Sciatic nerve (tissue), 2 donors: ENCODE measurements at regions not wholly inside any gene's neighbourhood (a gene's known extent, or its start where the extent isn't known, plus 50 kb on each side); places are given as distances from the start of the nearest gene placed in this dataset.
A peak's percentile ranks its signal among the peaks of the same experiment; 100 is the strongest.

Experiments used
- ATAC-seq: fragments of 200-7000 bp; cut with Tn5 transposase; one replicate; pipeline ENCODE4 v1.9.1; 2020; ENCODE audit warnings: mild to moderate bottlenecking, moderate library complexity
- DNase-seq: peaks from one replicate; pipeline ENCODE4 v3.0.0-alpha.2; 2020; ENCODE audit warnings: low spot score
- intact Hi-C: fragments of 100-400 bp; cut with DNase I; formaldehyde crosslinking; loops from one replicate; pipeline ENCODE4 v1.14.2; 2022
- donor health status: DM: no; HTN: no; CAD: no.
- donor health status: DM: no; HTN: no; CAD: no.

- ATAC-seq (no peak), DNase-seq (no peak)
- intact Hi-C loops = no loop called here
Measured at GRCh38 chr13:106122234-106122633, 413.2 kb downstream of the EFNB2 start.

GRCh38 chr13:106121173-106121754, 414.2 kb downstream of the EFNB2 start:
- ATAC-seq = no peak
- intact Hi-C loops = no loop called here
- no peak for DNase-seq

- DNase-seq (no peak), ATAC-seq (no peak)
- intact Hi-C loops = no loop called here
Measured at GRCh38 chr13:106118996-106119395, 416.5 kb downstream of the EFNB2 start.

- ATAC-seq (no peak), DNase-seq (no peak)
- intact Hi-C loops = no loop called here
Measured at GRCh38 chr13:106118050-106118449, 417.4 kb downstream of the EFNB2 start.

GRCh38 chr13:106117640-106118039, 417.8 kb downstream of the EFNB2 start:
- ATAC-seq (no peak), DNase-seq (no peak)
- intact Hi-C loops = no loop called here

GRCh38 chr13:106117035-106117434, 418.4 kb downstream of the EFNB2 start:
- ATAC-seq = peak; percentile 51
- intact Hi-C loops = no loop called here
- DNase-seq = no peak

GRCh38 chr13:106115081-106115480, 420.4 kb downstream of the EFNB2 start:
- intact Hi-C loops = no loop called here
- no peak for DNase-seq
- no peak for ATAC-seq

- DNase-seq = no peak
- intact Hi-C loops = no loop called here
- ATAC-seq = no peak
Measured at GRCh38 chr13:106113796-106114195, 421.7 kb downstream of the EFNB2 start.

- intact Hi-C loops = no loop called here
- ATAC-seq (no peak), DNase-seq (no peak)
Measured at GRCh38 chr13:106112191-106112590, 423.3 kb downstream of the EFNB2 start.

- intact Hi-C loops = no loop called here
- DNase-seq (no peak), ATAC-seq (no peak)
Measured at GRCh38 chr13:106110241-106110855, 425.1 kb downstream of the EFNB2 start.

GRCh38 chr13:106109391-106109791, 426.1 kb downstream of the EFNB2 start:
- ATAC-seq (no peak), DNase-seq (no peak)
- intact Hi-C loops = no loop called here

- ATAC-seq (no peak), DNase-seq (no peak)
- intact Hi-C loops = no loop called here
Measured at GRCh38 chr13:106108346-106108745, 427.1 kb downstream of the EFNB2 start.

GRCh38 chr13:106107061-106107460, 428.4 kb downstream of the EFNB2 start:
- intact Hi-C loops = no loop called here
- ATAC-seq (no peak), DNase-seq (no peak)

GRCh38 chr13:106105153-106105552, 430.3 kb downstream of the EFNB2 start:
- intact Hi-C loops = no loop called here
- DNase-seq (no peak), ATAC-seq (no peak)

- DNase-seq = no peak
- intact Hi-C loops = no loop called here
- no peak for ATAC-seq
Measured at GRCh38 chr13:106104281-106104901, 431.1 kb downstream of the EFNB2 start.

- intact Hi-C loops = no loop called here
- DNase-seq (no peak), ATAC-seq (no peak)
Measured at GRCh38 chr13:106103779-106104178, 431.7 kb downstream of the EFNB2 start.

- intact Hi-C loops = no loop called here
- ATAC-seq (no peak), DNase-seq (no peak)
Measured at GRCh38 chr13:106102786-106103185, 432.7 kb downstream of the EFNB2 start.

- intact Hi-C loops = no loop called here
- DNase-seq (no peak), ATAC-seq (no peak)
Measured at GRCh38 chr13:106101201-106101600, 434.3 kb downstream of the EFNB2 start.

GRCh38 chr13:106100171-106100919, 435.1 kb downstream of the EFNB2 start:
- peak; percentile 53 for ATAC-seq
- DNase-seq = no peak
- intact Hi-C loops = no loop called here

- DNase-seq (no peak), ATAC-seq (no peak)
- intact Hi-C loops = no loop called here
Measured at GRCh38 chr13:106099765-106100164, 435.7 kb downstream of the EFNB2 start.
